Lower leg skin (tissue), 4 donors: ENCODE measurements at regions not wholly inside any gene's neighbourhood (a gene's known extent, or its start where the extent isn't known, plus 50 kb on each side); places are given as distances from the start of the nearest gene placed in this dataset.

Source experiments
- DNase-seq, 2 donors: peaks; one replicate each; pipeline ENCODE4 v3.0.0-alpha.2; 2019; ENCODE audit warnings: low spot score in 2 of 2
- H3K4me3 ChIP-seq: fragments of 200-600 bp; sonication (generic); 2 replicates; pipeline ENCODE4 v1.5.1; 2017; ENCODE audit warnings: mild to moderate bottlenecking, low read depth; ENCODE audit not compliant: poor library complexity, severe bottlenecking
- POLR2A ChIP-seq, 2 donors: fragments of 450-650 bp; IDR thresholded peaks; one replicate each; pipeline ENCODE4 v1.6.1; 2016 to 2017; ENCODE audit warnings: antibody characterized with exemption in 2 of 2, mild to moderate bottlenecking in 1 of 2, moderate library complexity in 1 of 2
- WGBS, 2 donors: methylation state at CpG; one replicate each; pipeline ENCODE4 v1.1.5; 2018; 5-methylcytosine and 5-hydroxymethylcytosine counted together
- intact Hi-C: fragments of 100-400 bp; cut with DNase I; formaldehyde crosslinking; loops from one replicate; pipeline ENCODE4 v1.15.0; 2023; ENCODE audit warnings: low total_unique reads
- TF ChIP-seq, protein P1 (sequence below), 3 donors: fragments of 450-650 bp; IDR thresholded peaks; one replicate each; pipeline ENCODE4 v1.5.1; 2016; ENCODE audit warnings: antibody characterized with exemption in 3 of 3, mild to moderate bottlenecking in 3 of 3, moderate library complexity in 2 of 3

DNA sequence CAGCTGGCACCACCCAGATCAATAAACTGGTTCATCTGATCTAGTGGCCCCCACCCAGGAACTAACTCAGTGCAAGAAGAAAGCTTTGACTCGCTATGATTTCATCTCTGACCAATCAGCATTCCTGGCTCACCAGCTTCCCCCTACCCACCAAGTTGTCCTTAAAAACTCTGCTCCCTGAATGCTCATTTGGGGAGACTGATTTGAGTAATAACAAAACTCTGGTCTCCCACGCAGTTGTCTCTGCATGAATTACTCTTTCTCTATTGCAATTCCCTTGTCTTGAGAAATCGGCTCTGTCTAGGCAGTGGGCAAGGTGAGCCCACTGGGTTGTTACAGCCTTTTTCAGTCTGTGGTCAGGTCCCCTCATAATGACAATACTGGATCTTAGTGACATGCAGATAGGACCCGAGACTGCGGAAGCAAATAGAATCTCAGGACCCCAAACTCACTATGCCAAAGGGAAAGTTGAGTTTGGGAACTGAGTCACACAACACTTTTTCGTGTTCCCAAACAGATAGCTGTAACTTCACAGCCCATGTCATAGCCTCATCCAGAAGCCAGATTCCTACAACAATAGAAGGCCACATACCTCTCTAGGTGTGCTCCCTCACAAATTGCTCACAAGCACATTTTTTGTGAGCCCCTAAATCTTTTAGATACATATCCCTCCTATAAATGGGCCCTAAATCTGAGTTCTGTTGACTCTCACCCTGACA is 175.2 kb upstream of the RAI14 start:
- H3K4me3 ChIP-seq, result no peak overlapping the region
- 80 to 88% methylated on average over 6 of the region's 6 CpGs for WGBS, 2 donors
- no peak for DNase-seq
- TF ChIP-seq, protein P1, sequence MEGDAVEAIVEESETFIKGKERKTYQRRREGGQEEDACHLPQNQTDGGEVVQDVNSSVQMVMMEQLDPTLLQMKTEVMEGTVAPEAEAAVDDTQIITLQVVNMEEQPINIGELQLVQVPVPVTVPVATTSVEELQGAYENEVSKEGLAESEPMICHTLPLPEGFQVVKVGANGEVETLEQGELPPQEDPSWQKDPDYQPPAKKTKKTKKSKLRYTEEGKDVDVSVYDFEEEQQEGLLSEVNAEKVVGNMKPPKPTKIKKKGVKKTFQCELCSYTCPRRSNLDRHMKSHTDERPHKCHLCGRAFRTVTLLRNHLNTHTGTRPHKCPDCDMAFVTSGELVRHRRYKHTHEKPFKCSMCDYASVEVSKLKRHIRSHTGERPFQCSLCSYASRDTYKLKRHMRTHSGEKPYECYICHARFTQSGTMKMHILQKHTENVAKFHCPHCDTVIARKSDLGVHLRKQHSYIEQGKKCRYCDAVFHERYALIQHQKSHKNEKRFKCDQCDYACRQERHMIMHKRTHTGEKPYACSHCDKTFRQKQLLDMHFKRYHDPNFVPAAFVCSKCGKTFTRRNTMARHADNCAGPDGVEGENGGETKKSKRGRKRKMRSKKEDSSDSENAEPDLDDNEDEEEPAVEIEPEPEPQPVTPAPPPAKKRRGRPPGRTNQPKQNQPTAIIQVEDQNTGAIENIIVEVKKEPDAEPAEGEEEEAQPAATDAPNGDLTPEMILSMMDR (IDR thresholded peaks at IDR 0.05), result no peak
- TF ChIP-seq POLR2A (IDR thresholded peaks at IDR 0.05), result no peak
- intact Hi-C loops, result no loop called here

DNA sequence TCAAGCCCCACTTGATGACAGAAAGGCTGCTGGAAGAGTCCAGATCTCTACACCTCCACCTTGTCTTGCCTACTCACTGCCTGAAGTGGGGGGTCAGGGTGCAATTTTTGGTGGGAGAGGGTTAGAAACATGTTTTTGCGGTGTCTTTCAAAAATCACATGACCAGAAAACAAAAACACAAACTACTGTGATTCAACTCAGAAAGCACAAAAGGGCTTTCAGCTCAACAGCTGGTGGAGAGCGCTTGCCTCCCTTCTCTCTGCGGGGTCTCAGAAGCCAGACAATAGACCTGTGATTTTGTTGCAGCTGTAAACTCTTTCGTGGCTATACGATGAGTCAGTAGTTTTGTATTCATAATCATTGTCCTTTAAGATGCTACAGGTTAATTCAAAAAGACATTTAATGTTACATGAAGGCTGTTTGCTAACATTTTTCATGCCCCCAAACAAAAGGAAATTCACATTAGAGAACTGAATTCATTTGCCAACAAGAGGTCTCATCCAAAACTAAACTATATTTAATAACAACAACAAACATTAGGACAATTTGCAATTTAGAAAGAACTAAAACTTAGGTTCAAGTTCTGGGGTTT is 172.6 kb upstream of the RAI14 start:
- no peak overlapping the region for H3K4me3 ChIP-seq
- WGBS, 2 donors, result 54 to 71% methylated on average over 5 of the region's 5 CpGs
- DNase-seq, result no peak
- intact Hi-C loops, result no loop called here
- TF ChIP-seq, protein P1 (IDR thresholded peaks at IDR 0.05), result no peak
- no peak for TF ChIP-seq POLR2A (IDR thresholded peaks at IDR 0.05)

DNA sequence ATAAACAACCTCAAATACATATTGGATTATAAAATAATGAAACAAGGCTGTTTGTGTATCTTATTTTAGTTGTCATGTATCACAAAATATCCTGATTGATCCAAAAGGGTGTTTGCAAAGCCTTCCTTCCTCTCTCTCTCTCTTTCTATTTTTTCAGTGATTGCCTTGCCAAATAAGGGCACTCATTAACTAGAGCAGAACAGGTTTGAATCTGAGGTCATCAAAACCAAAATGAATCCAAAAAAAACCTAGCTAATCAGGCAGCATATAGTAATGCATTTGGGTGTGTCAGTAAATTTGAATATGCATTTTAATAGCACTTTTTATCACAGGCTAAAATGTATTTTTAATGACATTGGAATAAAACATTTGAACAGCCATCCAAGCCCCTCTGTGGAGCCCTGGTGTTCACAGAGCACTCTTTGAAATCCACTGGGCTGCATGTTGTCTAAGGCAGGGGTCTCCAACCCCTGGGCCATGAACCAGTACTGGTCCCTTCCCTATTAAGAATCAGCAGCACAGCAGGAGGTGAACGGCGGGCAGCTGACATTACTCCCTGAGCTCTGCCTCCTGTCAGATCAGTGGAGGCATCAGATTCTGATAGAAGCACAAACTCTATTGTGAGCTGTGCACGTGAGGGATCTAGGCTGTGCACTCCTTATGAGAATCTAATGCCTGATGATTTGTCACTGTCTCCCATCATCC is 171.8 kb upstream of the RAI14 start:
- DNase-seq, result no peak
- intact Hi-C loops, result no loop called here
- no peak for TF ChIP-seq POLR2A (IDR thresholded peaks at IDR 0.05)
- TF ChIP-seq, protein P1 (IDR thresholded peaks at IDR 0.05), result no peak
- H3K4me3 ChIP-seq, result no peak overlapping the region
- 65 to 82% methylated on average over 3 of the region's 3 CpGs for WGBS, 2 donors

DNA sequence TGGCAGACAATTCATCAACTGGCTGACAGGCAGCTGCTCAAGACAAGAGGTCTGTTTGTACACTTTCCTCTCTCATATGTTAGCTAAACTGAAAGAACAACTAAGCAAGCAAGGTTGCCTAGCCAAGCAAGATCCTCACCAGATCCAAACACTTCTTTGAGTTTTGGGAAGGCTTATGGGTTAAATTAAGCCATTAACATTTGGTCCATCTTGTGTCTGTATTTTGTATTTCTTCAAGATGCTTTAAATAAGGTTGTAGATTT is 170.4 kb upstream of the RAI14 start:
- no peak for TF ChIP-seq POLR2A (IDR thresholded peaks at IDR 0.05)
- TF ChIP-seq, protein P1 (IDR thresholded peaks at IDR 0.05), result no peak
- H3K4me3 ChIP-seq, result no peak overlapping the region
- DNase-seq, result no peak
- intact Hi-C loops, result loop anchor here (5.0 kb wide), 1 partner anchor 412 kb away; no protein-coding TSS in a partner anchor

DNA sequence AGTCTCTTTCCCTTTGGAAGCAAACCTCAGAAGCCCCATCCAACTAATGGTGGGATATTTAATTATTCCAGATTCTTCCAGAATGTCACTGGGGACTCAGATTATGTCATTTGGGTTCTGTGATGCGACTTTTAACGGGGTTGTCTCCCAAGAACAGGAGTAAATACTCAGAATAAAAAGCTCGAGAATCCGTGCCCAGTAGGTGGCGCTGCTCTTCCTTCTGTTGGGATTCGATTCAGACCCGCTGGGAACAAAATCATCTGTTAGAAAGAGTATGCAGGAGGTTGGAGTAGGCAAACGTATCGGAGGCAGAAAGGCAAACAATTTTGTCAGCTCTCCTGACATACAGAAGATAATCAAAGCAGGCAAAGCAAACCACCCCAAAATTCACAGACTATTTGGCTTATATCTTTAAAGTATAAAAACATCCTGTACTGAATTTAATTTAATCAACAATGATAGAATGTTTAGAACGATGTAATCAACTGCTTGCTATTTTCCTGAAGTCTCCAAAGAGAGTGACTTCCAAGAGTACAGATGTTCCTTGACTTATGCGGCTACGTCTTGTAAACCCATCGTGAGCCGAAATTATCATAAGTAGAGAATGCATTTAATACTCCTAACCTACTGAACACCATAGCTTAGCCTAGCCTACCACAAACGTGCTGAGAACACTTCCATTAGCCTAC is 169.8 kb upstream of the RAI14 start:
- no peak overlapping the region for H3K4me3 ChIP-seq
- peak; percentile 82 to 95 for DNase-seq
- intact Hi-C loops, result loop anchor here (5.0 kb wide), 1 partner anchor 411 kb away; no protein-coding TSS in a partner anchor
- WGBS, 2 donors, result 19 to 22% methylated on average over 15 of the region's 15 CpGs
- TF ChIP-seq, protein P1 (IDR thresholded peaks at IDR 0.05), result peak in 1 of 3 donors; percentile 25
- TF ChIP-seq POLR2A (IDR thresholded peaks at IDR 0.05), result no peak
